ENCODE measurements at regions not wholly inside any gene's neighbourhood (a gene's known extent, or its start where the extent isn't known, plus 50 kb on each side); places are given as distances from the start of the nearest gene placed in this dataset.

GRCh38 chr2:221225752-221226151, 346.4 kb downstream of the EPHA4 start:
- TF ChIP-seq EP300 (IDR thresholded peaks at IDR 0.05) (no peak), CTCF (IDR thresholded peaks at IDR 0.05) (no peak)
